HFF-Myc (cell line): ENCODE measurements at regions not wholly inside any gene's neighbourhood (a gene's known extent, or its start where the extent isn't known, plus 50 kb on each side); places are given as distances from the start of the nearest gene placed in this dataset.
"Not testable (repeated sequence)": the region's sequence is repeated elsewhere in the genome, so short reads cannot be mapped to it uniquely, and the experiment has no call there.

ENCODE experiments used
- DNase-seq: peaks from one replicate; pipeline ENCODE4 v3.0.0-alpha.2; 2011; ENCODE audit warnings: low read depth; ENCODE audit errors: extremely low read depth
- H3K4me3 ChIP-seq: replicated peaks from 2 replicates; pipeline ENCODE4 v1.5.1; 2011; ENCODE audit warnings: low read depth, mild to moderate bottlenecking, control low read depth, low read length
- CTCF ChIP-seq: IDR thresholded peaks from 2 replicates; pipeline ENCODE4 v1.5.1; 2012; ENCODE audit warnings: mild to moderate bottlenecking, low read depth, low read length, control low read depth; ENCODE audit errors: missing control alignments

DNA sequence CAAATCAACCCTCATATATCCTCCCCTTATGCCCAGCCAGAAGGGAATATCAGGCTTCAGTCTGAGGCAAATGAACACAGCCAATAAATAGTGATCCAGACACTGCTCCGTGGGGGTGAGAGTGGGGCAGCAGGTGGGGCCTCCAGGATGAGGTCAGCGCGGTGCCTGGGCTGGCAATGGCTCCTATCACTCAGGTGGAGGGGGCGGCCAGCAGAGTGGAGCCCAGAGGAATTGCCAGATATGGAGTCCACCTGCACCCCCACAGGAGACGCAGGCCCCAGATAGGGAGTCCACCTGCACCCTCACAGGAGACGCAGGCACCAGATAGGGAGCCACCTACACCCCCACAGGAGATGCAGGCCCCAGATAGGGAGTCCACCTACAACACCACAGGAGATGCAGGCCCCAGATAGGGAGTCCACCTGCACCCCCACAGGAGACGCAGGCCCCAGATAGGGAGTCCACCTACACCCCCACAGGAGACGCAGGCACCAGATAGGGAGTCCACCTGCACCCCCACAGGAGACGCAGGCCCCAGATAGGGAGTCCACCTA is 78.0 kb upstream of the PPP2R2D start:
- no peak for DNase-seq
- no peak for TF ChIP-seq CTCF
- no peak overlapping the region for H3K4me3 ChIP-seq

DNA sequence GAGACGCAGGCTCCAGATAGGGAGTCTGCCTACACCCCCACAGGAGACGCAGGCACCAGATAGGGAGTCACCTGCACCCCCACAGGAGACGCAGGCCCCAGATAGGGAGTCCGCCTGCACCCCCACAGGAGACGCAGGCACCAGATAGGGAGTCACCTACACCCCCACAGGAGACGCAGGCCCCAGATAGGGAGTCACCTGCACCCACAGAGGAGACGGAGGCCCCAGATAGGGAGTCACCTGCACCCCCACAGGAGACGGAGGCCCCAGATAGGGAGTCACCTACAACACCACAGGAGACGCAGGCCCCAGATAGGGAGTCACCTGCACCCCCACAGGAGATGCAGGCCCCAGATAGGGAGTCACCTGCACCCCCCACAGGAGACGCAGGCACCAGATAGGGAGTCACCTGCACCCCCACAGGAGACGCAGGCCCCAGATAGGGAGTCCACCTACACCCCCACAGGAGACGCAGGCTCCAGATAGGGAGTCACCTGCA is 77.2 kb upstream of the PPP2R2D start:
- not testable (repeated sequence) for H3K4me3 ChIP-seq, DNase-seq

- H3K4me3 ChIP-seq = no peak overlapping the region
- no peak for DNase-seq
- TF ChIP-seq CTCF = no peak
These were observed 76.2 kb upstream of the PPP2R2D start for GRCh38 chr10:131824371-131825149.

- no peak for DNase-seq
- TF ChIP-seq CTCF = no peak
- no peak overlapping the region for H3K4me3 ChIP-seq
These were observed 75.5 kb upstream of the PPP2R2D start for GRCh38 chr10:131825150-131825848.

- TF ChIP-seq CTCF = no peak
- no peak for DNase-seq
- no peak overlapping the region for H3K4me3 ChIP-seq
These were observed 74.7 kb upstream of the PPP2R2D start for GRCh38 chr10:131825960-131826650.

- H3K4me3 ChIP-seq = no peak overlapping the region
- no peak for DNase-seq
- TF ChIP-seq CTCF = no peak
These were observed 71.5 kb upstream of the PPP2R2D start for GRCh38 chr10:131829156-131829930.
